ENCODE measurements at regions not wholly inside any gene's neighbourhood (a gene's known extent, or its start where the extent isn't known, plus 50 kb on each side); places are given as distances from the start of the nearest gene placed in this dataset.

- intact Hi-C loops (cut with DNase I), result no loop called here
- no peak for DNase-seq (ENCODE audit: low spot score)
Measured at GRCh38 chr2:6031200-6031867, 339.1 kb downstream of the SOX11 start.

GRCh38 chr2:6036211-6036610, 344.0 kb downstream of the SOX11 start:
- intact Hi-C loops (cut with DNase I), result no loop called here
- no peak for DNase-seq (ENCODE audit: low spot score)

- no peak for DNase-seq (ENCODE audit: low spot score)
- intact Hi-C loops (cut with DNase I), result no loop called here
Measured at GRCh38 chr2:6043238-6043637, 351.1 kb downstream of the SOX11 start.

- intact Hi-C loops (cut with DNase I), result no loop called here
- no peak for DNase-seq (ENCODE audit: low spot score)
Measured at GRCh38 chr2:6052649-6053048, 360.5 kb downstream of the SOX11 start.

- intact Hi-C loops (cut with DNase I), result no loop called here
- DNase-seq (ENCODE audit: low spot score), result no peak
Measured at GRCh38 chr2:6053743-6054142, 361.6 kb downstream of the SOX11 start.

GRCh38 chr2:6054161-6054671, 362.0 kb downstream of the SOX11 start:
- intact Hi-C loops (cut with DNase I), result no loop called here
- DNase-seq (ENCODE audit: low spot score), result no peak

- intact Hi-C loops (cut with DNase I), result no loop called here
- no peak for DNase-seq (ENCODE audit: low spot score)
Measured at GRCh38 chr2:6060992-6061663, 368.9 kb downstream of the SOX11 start.

GRCh38 chr2:6064757-6065156, 372.6 kb downstream of the SOX11 start:
- no peak for DNase-seq (ENCODE audit: low spot score)
- intact Hi-C loops (cut with DNase I), result no loop called here

- intact Hi-C loops (cut with DNase I), result no loop called here
- no peak for DNase-seq (ENCODE audit: low spot score)
Measured at GRCh38 chr2:6065703-6066102, 373.5 kb downstream of the SOX11 start.

GRCh38 chr2:6067089-6067488, 374.9 kb downstream of the SOX11 start:
- no peak for DNase-seq (ENCODE audit: low spot score)
- intact Hi-C loops (cut with DNase I), result no loop called here

GRCh38 chr2:6067806-6068205, 375.6 kb downstream of the SOX11 start:
- intact Hi-C loops (cut with DNase I), result no loop called here

GRCh38 chr2:6068429-6068828, 376.2 kb downstream of the SOX11 start:
- no peak for DNase-seq (ENCODE audit: low spot score)
- intact Hi-C loops (cut with DNase I), result no loop called here

More at GRCh38 chr2:6067806-6068205, 375.6 kb downstream of the SOX11 start:
- no peak for DNase-seq (ENCODE audit: low spot score)

GRCh38 chr2:6069381-6069780, 377.2 kb downstream of the SOX11 start:
- DNase-seq (ENCODE audit: low spot score), result no peak
- intact Hi-C loops (cut with DNase I), result no loop called here

GRCh38 chr2:6071519-6071918, 379.3 kb downstream of the SOX11 start:
- DNase-seq (ENCODE audit: low spot score), result no peak
- intact Hi-C loops (cut with DNase I), result no loop called here

- intact Hi-C loops (cut with DNase I), result no loop called here
- DNase-seq (ENCODE audit: low spot score), result no peak
Measured at GRCh38 chr2:6072276-6072675, 380.1 kb downstream of the SOX11 start.

GRCh38 chr2:6072768-6073167, 380.6 kb downstream of the SOX11 start:
- no peak for DNase-seq (ENCODE audit: low spot score)
- intact Hi-C loops (cut with DNase I), result no loop called here

- no peak for DNase-seq (ENCODE audit: low spot score)
- intact Hi-C loops (cut with DNase I), result no loop called here
Measured at GRCh38 chr2:6073191-6074088, 381.3 kb downstream of the SOX11 start.

- intact Hi-C loops (cut with DNase I), result no loop called here
- DNase-seq (ENCODE audit: low spot score), result no peak
Measured at GRCh38 chr2:6074089-6074643, 382.0 kb downstream of the SOX11 start.

GRCh38 chr2:6077585-6077984, 385.4 kb downstream of the SOX11 start:
- no peak for DNase-seq (ENCODE audit: low spot score)
- intact Hi-C loops (cut with DNase I), result no loop called here

GRCh38 chr2:6078414-6078813, 386.2 kb downstream of the SOX11 start:
- no peak for DNase-seq (ENCODE audit: low spot score)
- intact Hi-C loops (cut with DNase I), result no loop called here
